ENCODE measurements at regions not wholly inside any gene's neighbourhood (a gene's known extent, or its start where the extent isn't known, plus 50 kb on each side); places are given as distances from the start of the nearest gene placed in this dataset.

DNA sequence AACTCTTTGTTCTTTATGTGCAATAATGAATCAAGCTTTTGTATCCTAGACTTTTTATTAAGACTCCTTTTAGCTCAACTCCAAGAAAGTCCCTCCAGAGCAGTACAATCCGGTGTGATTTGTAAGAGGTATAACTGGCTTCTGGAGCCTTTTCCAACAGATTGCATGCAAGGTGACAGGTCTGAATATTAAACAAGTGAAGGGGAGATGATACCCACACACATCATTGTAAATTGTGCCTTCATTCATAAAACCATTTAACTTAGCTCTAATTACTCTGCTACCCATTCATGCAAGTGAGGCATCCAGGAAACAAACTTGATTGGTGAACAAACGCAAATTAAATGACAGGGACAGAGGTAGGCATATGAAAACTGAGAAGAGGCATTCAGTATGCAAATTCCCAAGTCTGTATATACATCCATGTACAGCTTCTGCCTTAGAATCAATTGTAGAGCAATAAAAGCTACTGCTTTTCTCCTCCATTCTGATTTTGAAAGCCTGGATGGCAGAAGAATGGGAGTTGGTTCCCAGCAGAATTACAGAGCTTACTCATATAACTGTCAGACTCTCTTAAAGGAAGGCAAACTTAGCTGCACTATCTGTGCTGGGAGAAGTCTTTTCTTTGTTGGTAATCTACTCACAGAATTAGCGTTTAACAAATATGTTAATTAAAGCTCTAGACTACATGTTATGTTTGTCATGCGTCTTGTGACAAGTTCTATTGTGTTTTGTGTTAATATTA lies 261.0 kb upstream of the CDH6 start:
- no peak for DNase-seq

DNA sequence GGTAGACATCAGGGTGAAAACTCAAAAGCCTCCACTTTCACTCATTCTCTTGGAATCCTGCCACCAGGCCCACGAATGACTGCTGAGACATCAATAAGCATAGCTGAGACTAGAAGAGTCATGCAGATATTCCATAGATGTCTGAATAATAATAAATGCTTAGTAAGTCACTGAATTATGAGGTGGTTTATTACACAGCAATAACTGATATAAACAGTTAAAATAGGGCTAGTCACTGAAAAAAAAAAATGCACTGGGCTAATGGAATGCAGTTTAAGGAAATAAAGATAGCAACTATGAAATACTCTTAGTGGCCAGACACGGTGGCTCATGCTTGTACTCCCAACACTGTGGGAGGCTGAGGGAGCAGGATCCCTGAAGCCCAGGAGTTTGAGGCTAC lies 262.8 kb upstream of the CDH6 start:
- no peak for DNase-seq

- DNase-seq, result no peak
Observed at GRCh38 chr5:30928956-30929355, 264.5 kb upstream of the CDH6 start.

DNA sequence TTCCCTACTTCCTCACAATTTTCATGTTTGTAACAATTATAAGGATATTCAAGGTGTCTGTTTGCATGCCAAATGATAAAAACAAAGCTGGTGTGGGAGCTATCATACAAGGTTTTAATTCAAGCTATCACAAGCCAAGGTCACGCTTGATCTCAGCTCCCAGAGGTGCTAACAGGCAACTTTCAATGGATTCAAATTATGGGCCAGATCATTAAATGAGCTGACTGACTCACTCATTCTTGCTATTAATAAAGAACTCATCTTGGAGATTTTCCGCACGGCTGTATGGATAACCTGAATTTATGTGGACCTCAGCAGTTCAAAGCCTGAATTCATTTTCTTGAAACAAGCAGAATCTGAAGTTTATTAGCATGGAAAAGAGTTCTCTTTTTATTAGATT lies 267.3 kb upstream of the CDH6 start:
- DNase-seq, result no peak

DNA sequence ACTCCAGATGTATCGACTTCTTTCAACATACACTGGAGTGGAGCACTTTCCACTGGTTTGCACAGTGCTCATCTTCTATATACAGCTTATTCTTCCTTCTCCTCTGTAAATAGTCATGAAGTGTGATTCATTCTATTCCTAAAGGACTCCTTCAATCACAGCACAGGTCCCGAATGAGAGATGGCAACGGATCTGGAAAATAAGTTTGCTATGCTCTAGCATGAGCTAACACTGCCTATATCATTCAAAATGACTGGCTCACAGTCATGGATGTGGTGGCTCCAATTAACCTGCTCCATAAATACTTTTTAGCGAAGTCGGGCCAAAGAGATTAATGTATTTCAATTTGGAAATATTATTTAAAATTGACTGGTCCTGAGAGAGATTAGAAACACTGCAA lies 272.1 kb upstream of the CDH6 start:
- no peak for DNase-seq

DNA sequence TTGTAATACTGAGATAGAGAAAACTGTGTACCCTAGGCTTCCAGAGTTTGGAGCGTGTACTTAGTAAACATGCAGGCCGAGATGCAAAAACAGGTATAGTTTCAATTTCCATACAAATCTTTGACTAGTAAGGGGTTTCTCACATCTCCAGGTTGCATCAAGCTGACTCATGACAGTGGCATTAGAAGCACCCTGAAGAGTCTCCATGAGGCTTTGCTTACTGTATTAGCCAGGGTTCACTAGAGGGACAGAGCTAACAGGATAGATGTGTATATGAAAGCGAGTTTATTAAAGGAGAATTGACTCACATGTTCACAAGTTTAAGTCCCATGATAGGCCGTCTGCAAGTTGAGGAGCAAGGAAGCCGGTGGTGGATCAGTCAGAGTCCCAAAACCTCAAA lies 275.3 kb upstream of the CDH6 start:
- DNase-seq, result no peak

DNA sequence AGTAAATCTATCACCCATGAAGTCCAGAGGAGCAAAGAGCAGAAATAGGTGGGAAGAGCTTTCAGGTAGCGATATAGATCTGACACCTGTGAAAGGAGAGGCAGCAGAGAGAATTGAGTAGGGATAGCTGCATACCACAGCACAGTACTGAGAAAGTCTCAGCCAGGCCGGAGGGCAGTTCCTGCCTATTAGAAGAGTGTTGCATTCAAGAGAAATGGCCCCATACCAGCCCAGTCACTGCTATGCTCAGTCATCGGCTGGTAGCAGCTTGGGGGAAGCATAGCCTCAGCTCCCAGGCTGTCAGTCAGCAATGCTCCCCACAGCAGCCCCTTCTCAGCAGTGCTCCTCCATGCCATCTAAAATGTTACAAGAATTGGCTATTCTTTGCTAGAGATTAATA lies 285.1 kb upstream of the CDH6 start:
- DNase-seq, result no peak

DNA sequence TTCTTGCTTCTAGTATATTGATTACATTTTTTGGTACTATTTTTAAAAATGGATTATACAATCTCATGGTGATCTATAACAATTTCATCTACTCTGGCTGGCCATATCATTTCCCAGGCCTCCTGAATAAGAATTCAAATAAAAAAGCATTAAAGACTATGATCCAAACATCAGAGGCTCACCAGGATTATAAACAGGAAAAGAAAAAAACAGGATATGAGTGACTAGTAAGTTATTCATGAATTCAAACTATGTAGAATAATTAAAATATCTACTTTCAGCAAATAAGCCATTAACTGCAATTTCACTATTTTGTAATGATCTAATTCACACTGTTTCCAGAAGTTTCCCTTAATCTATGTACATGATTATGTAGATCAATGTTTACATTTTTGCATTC lies 293.1 kb upstream of the CDH6 start:
- DNase-seq, result no peak

- DNase-seq, result no peak
Observed at GRCh38 chr5:30894811-30895210, 298.7 kb upstream of the CDH6 start.

- no peak for DNase-seq
Observed at GRCh38 chr5:30891660-30892059, 301.8 kb upstream of the CDH6 start.

DNA sequence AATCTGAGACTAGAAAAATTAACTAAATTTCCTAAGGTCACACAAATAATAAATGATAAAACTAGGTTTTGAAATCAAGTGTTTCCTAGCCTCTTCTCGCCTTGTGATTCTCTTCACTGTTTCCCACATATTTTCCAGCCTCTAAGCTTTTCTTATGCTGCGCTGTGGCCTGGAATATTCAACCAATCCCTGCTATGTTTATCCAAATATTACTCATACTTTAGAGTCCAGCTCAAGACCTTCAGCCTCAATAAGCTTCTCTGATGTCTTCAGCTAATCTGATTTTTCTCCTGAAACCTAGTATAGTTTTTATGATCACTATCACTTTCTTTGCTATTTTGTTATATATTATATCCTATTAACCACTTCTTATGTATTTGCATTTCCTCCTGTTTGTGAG lies 303.1 kb upstream of the CDH6 start:
- no peak for DNase-seq

DNA sequence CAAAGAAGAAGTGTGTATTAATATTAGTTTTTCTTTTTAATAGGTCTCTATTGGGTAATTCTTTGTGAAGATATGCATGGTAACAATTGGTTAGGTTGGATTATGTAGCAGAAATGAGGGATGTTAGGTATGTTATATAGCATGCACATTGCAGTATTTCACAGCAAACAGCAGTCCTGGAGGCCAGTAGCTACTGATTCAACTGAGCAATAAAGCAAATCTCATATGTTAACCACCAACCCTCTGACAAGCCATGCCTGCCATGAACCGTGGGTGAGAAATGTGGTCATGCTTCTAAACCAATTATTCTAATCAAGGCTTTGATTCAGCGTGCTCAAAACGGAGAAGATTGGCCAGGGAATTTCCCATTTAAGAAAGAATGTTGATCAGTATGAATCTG lies 313.0 kb upstream of the CDH6 start:
- no peak for DNase-seq

GRCh38 chr5:30879887-30880286 lies 313.6 kb upstream of the CDH6 start:
- DNase-seq, result no peak

GRCh38 chr5:30878746-30879145 lies 314.7 kb upstream of the CDH6 start:
- no peak for DNase-seq

DNA sequence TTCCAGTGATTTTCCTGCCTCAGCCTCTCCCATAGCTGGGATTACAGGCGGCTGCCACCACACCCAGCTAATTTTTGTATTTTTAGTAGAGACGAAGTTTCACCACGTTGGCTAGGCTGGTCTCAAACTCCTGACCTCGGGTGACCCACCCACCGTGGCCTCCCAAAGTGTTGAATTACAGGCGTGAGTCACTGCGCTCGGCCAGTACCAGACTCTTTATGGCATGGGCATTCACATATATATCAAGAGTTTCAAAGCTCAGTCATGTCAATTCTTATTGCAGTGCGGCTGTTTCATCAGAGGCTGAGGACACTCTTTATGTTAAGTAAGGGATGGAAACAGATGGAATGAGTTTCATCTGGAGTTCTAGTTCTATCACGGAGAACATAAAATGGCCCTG lies 315.2 kb upstream of the CDH6 start:
- DNase-seq, result no peak

GRCh38 chr5:30874241-30875034 lies 319.0 kb upstream of the CDH6 start:
- no peak for DNase-seq

GRCh38 chr5:30871196-30871595 lies 322.3 kb upstream of the CDH6 start:
- no peak for DNase-seq

DNA sequence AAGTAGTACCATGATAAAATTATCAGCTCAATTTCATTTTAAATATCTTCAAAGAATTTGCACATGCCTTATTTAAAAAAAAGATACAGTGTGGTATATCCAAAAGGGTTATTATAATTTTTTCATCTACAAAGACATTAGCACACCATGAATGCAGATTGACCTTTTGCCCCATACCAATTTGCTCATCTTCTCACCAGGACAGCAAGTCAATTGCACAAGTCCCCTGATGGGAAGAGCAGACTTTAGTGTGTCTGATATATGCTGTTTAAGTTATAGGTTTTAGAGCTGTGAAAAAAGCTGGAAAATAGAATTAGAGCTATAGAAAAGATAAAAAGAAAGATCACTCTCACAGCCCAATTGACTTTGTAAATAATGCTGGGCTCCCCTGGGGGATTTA lies 325.8 kb upstream of the CDH6 start:
- no peak for DNase-seq

DNA sequence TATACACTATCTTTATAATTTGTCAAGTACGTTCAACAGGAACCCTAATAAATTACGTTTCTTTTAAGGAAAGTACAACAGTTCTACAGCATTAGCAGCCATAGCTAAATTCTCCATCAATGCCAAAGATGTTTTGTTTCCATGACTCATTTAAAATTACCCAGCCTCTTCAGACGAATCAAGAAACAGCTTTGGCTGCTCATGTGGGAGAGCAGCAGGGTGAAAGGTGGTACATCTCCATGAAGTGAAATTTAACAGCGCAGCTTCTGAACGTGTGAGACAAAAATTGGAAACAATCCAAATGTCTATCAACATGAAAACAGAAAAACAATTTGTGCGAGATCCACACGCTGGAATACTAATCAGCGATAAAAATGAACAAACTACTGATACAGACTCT lies 327.3 kb upstream of the CDH6 start:
- DNase-seq, result no peak

- DNase-seq, result no peak
Observed at GRCh38 chr5:30856242-30856641, 337.2 kb upstream of the CDH6 start.

- DNase-seq, result no peak
Observed at GRCh38 chr5:30853158-30853557, 340.3 kb upstream of the CDH6 start.

GRCh38 chr5:30850866-30851265 lies 342.6 kb upstream of the CDH6 start:
- no peak for DNase-seq

- DNase-seq, result no peak
Observed at GRCh38 chr5:30849931-30850710, 343.4 kb upstream of the CDH6 start.

DNA sequence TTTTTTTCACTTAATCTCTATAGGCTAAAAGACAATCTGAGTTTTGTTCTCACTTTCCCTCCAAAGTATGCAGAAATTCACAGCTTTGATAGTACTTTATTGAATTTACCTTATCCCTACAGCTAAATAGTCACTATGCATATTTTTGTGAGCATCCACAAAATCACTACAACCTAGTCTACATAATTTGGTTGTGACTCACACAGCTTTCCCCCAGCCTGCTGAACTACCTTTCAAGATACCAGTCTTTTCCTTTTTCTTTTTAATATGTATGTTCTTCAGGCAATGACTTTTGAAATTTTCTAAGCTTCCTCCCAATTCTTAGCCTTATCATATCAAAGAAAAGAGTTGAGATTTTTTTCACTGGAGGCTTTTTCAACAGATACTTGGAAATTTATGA lies 347.3 kb upstream of the CDH6 start:
- no peak for DNase-seq
